CD4-positive, alpha-beta T cell (primary cell): ENCODE measurements at regions not wholly inside any gene's neighbourhood (a gene's known extent, or its start where the extent isn't known, plus 50 kb on each side); places are given as distances from the start of the nearest gene placed in this dataset.
"Not testable (repeated sequence)": the region's sequence is repeated elsewhere in the genome, so short reads cannot be mapped to it uniquely, and the experiment has no call there.

Source experiments
- ATAC-seq: fragments of 200-7000 bp; cut with Tn5 transposase; one replicate; pipeline ENCODE4 v1.10.0; 2022; ENCODE audit warnings: mild to moderate bottlenecking; ENCODE audit not compliant: poor library complexity
- CTCF ChIA-PET: fragments of 350-600 bp; sonication (Branson Sonifier 250); formaldehyde crosslinking; loops from one replicate; lab custom pipeline; 2021; ENCODE audit warnings: antibody characterized with exemption, inconsistent platforms; lab: Charles Lee
- POLR2A ChIA-PET: fragments of 350-600 bp; sonication (Branson Sonifier 250); formaldehyde crosslinking; loops from one replicate; lab custom pipeline; 2021; ENCODE audit warnings: antibody characterized with exemption, inconsistent platforms; lab: Charles Lee
- DNase-seq, 14 experiments: peaks; one replicate each; pipeline ENCODE4 v3.0.0-alpha.2; 2013 to 2020; ENCODE audit warnings: mixed read lengths in 2 of 14
- H3K27ac ChIP-seq, 2 donors: one replicate each; pipeline versions ENCODE4 v1.5.1 to v1.7.0; 2013; ENCODE audit warnings: low read length in 2 of 2, low read depth in 1 of 2, mild to moderate bottlenecking in 1 of 2
- H3K27me3 ChIP-seq, 2 experiments: 1 replicate in 1 of 2; 2 replicates in 1 of 2; pipeline versions ENCODE4 v1.6.1 to v1.7.0; 2013; ENCODE audit warnings: low read length in 2 of 2, control low read depth in 1 of 2, mild to moderate bottlenecking in 1 of 2, moderate library complexity in 1 of 2; ENCODE audit not compliant: insufficient read depth in 2 of 2, control insufficient read depth in 1 of 2
- H3K36me3 ChIP-seq: one replicate; pipeline ENCODE4 v1.6.1; 2013; ENCODE audit warnings: low read length, control low read depth; ENCODE audit not compliant: insufficient read depth
- H3K4me1 ChIP-seq: one replicate; pipeline ENCODE4 v1.6.1; 2013; ENCODE audit warnings: low read length, control low read depth; ENCODE audit not compliant: insufficient read depth
- H3K4me3 ChIP-seq: one replicate; pipeline ENCODE4 v1.5.1; 2013; ENCODE audit warnings: mild to moderate bottlenecking, low read length, moderate library complexity
- H3K9me3 ChIP-seq, 2 experiments: 1 replicate in 1 of 2; 2 replicates in 1 of 2; pipeline versions ENCODE4 v1.6.1 to v1.7.0; 2013; ENCODE audit warnings: low read length in 2 of 2, mild to moderate bottlenecking in 2 of 2, control low read depth in 1 of 2, moderate library complexity in 1 of 2; ENCODE audit not compliant: control insufficient read depth in 1 of 2, insufficient read depth in 1 of 2
- H3K27ac Mint-ChIP-seq: one replicate; pipeline ENCODE4 v1.8.0; 2020; ENCODE audit warnings: mixed read lengths
- H3K27me3 Mint-ChIP-seq: one replicate; pipeline ENCODE4 v1.8.0; 2021; ENCODE audit warnings: mixed read lengths
- H3K36me3 Mint-ChIP-seq: one replicate; pipeline ENCODE4 v1.8.0; 2021; ENCODE audit warnings: low read depth, mixed read lengths
- H3K4me1 Mint-ChIP-seq: one replicate; pipeline ENCODE4 v1.8.0; 2021; ENCODE audit warnings: low read depth, mixed read lengths
- H3K4me3 Mint-ChIP-seq: one replicate; pipeline ENCODE4 v1.8.0; 2020; ENCODE audit warnings: mild to moderate bottlenecking, mixed read lengths
- H3K9me3 Mint-ChIP-seq: one replicate; pipeline ENCODE4 v1.8.0; 2020; ENCODE audit warnings: mixed read lengths
- intact Hi-C, 2 experiments: fragments of 100-400 bp; cut with DNase I in 1 of 2; cut with micrococcal nuclease in 1 of 2; formaldehyde crosslinking; loops; one replicate each; pipeline versions ENCODE4 v1.15.1 to v1.9.0; 2023 to 2025; cut with DNase I, micrococcal nuclease
- TF ChIP-seq, protein P1 (sequence below): fragments of 200-600 bp; IDR thresholded peaks from one replicate; pipeline ENCODE4 v1.8.0; 2022; ENCODE audit warnings: antibody characterized with exemption, mild to moderate bottlenecking

GRCh38 chr14:27613102-27613501 lies 1015.3 kb upstream of the NOVA1 start:
- Mint-ChIP-seq H3K27me3 (no peaks in the 10 kb centered on the region), H3K9me3 (peaks cover 2% of the 10 kb centered on the region), H3K36me3 (no peaks in the 10 kb centered on the region), H3K27ac (no peak overlapping the region), H3K4me3 (no peak overlapping the region), H3K4me1 (no peaks in the 10 kb centered on the region)
- TF ChIP-seq, protein P1, sequence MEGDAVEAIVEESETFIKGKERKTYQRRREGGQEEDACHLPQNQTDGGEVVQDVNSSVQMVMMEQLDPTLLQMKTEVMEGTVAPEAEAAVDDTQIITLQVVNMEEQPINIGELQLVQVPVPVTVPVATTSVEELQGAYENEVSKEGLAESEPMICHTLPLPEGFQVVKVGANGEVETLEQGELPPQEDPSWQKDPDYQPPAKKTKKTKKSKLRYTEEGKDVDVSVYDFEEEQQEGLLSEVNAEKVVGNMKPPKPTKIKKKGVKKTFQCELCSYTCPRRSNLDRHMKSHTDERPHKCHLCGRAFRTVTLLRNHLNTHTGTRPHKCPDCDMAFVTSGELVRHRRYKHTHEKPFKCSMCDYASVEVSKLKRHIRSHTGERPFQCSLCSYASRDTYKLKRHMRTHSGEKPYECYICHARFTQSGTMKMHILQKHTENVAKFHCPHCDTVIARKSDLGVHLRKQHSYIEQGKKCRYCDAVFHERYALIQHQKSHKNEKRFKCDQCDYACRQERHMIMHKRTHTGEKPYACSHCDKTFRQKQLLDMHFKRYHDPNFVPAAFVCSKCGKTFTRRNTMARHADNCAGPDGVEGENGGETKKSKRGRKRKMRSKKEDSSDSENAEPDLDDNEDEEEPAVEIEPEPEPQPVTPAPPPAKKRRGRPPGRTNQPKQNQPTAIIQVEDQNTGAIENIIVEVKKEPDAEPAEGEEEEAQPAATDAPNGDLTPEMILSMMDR: no peak
- H3K27ac ChIP-seq: no peak overlapping the region
- H3K9me3 ChIP-seq: peaks cover 0 to 10% of the 10 kb centered on the region in 2 experiments
- DNase-seq: no peak
- H3K4me3 ChIP-seq: no peak overlapping the region
- no peaks in the 10 kb centered on the region for H3K27me3 ChIP-seq
- H3K4me1 ChIP-seq: no peaks in the 10 kb centered on the region
- intact Hi-C loops: no loop called here
- CTCF ChIA-PET: no interaction called here
- POLR2A ChIA-PET: no interaction called here
- no peak for ATAC-seq
- no peaks in the 10 kb centered on the region for H3K36me3 ChIP-seq

DNA sequence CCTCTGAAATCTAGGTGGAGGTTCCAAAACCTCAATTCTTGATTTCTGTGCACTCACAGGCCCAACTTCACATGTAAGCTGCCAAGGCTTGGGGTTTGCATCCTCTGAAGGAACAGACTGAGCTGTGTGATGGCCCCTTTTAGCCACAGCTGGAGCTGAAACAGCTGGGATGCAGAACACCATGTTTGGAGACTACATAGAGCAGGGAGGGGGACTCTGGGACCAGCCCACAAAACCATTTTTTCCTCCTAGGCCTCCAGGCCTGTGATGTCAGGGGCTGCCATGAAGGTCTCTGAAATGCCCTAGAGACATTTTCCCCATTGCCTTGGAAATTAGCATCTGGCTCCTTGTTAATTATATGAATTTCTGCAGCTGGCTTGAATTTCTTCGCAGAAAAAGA lies 1025.9 kb upstream of the NOVA1 start:
- ChIA-PET CTCF (no interaction called here), POLR2A (no interaction called here)
- Histone ChIP-seq H3K27ac (no peak overlapping the region), H3K9me3 (peaks cover 3 to 5% of the 10 kb centered on the region in 2 experiments), H3K27me3 (no peaks in the 10 kb centered on the region), H3K4me1 (no peaks in the 10 kb centered on the region), H3K36me3 (no peaks in the 10 kb centered on the region), H3K4me3 (no peak overlapping the region)
- no peak for DNase-seq
- H3K27ac Mint-ChIP-seq: no peak overlapping the region
- no peak for ATAC-seq
- H3K36me3 Mint-ChIP-seq: no peaks in the 10 kb centered on the region
- no peak overlapping the region for H3K4me3 Mint-ChIP-seq
- TF ChIP-seq, protein P1: no peak
- no peaks in the 10 kb centered on the region for H3K4me1 Mint-ChIP-seq
- intact Hi-C loops: loop anchor here in 1 of 2 experiments (1.0 kb wide), 1 partner anchor 43 kb away; no protein-coding TSS in a partner anchor
- H3K27me3 Mint-ChIP-seq: no peaks in the 10 kb centered on the region
- H3K9me3 Mint-ChIP-seq: peaks cover 18% of the 10 kb centered on the region

GRCh38 chr14:27634056-27634970 lies 1036.5 kb upstream of the NOVA1 start:
- POLR2A ChIA-PET: no interaction called here
- Mint-ChIP-seq H3K4me3 (no peak overlapping the region), H3K4me1 (no peaks in the 10 kb centered on the region), H3K9me3 (peaks cover 7% of the 10 kb centered on the region), H3K27me3 (no peaks in the 10 kb centered on the region), H3K27ac (no peak overlapping the region), H3K36me3 (no peaks in the 10 kb centered on the region)
- H3K4me3 ChIP-seq: no peak overlapping the region
- no peaks in the 10 kb centered on the region for H3K4me1 ChIP-seq
- no peaks in the 10 kb centered on the region for H3K9me3 ChIP-seq
- TF ChIP-seq, protein P1: no peak
- DNase-seq (no peak), ATAC-seq (no peak)
- no peaks in the 10 kb centered on the region for H3K36me3 ChIP-seq
- intact Hi-C loops: no loop called here
- H3K27me3 ChIP-seq: no peaks in the 10 kb centered on the region
- CTCF ChIA-PET: no interaction called here
- H3K27ac ChIP-seq: no peak overlapping the region

DNA sequence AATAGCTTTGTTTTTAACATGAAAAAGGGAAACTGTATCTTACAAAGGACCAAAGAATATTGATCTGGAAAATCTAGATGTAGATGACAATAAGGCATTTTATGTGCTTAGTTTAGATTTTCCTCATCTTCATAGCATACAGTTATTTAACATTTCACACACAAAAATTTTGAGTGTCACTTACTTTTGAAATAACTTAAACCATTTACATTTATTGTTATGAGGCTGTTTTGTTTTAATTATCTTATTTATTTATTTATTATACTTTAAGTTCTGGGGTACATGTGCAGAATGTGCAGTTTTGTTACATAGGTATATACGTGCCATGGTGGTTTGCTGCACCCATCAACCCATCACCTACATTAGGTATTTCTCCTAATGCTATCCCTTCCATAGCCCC lies 1042.9 kb upstream of the NOVA1 start:
- H3K27me3 ChIP-seq, H3K9me3 ChIP-seq, H3K4me3 ChIP-seq, H3K4me1 ChIP-seq, CTCF ChIA-PET, H3K36me3 ChIP-seq, H3K9me3 Mint-ChIP-seq, H3K27ac ChIP-seq, H3K36me3 Mint-ChIP-seq, H3K4me1 Mint-ChIP-seq, intact Hi-C loops, H3K27ac Mint-ChIP-seq, POLR2A ChIA-PET, ATAC-seq, H3K4me3 Mint-ChIP-seq, H3K27me3 Mint-ChIP-seq, DNase-seq: not testable (repeated sequence)
